HG02763 (cell line): ENCODE measurements at regions not wholly inside any gene's neighbourhood (a gene's known extent, or its start where the extent isn't known, plus 50 kb on each side); places are given as distances from the start of the nearest gene placed in this dataset.

ENCODE experiments used
- ATAC-seq: cut with Tn5 transposase; IDR thresholded peaks from one replicate; pipeline ENCODE4 v1.9.1; 2021; ENCODE audit warnings: mild to moderate bottlenecking, moderate library complexity; ENCODE audit not compliant: unreplicated experiment

DNA sequence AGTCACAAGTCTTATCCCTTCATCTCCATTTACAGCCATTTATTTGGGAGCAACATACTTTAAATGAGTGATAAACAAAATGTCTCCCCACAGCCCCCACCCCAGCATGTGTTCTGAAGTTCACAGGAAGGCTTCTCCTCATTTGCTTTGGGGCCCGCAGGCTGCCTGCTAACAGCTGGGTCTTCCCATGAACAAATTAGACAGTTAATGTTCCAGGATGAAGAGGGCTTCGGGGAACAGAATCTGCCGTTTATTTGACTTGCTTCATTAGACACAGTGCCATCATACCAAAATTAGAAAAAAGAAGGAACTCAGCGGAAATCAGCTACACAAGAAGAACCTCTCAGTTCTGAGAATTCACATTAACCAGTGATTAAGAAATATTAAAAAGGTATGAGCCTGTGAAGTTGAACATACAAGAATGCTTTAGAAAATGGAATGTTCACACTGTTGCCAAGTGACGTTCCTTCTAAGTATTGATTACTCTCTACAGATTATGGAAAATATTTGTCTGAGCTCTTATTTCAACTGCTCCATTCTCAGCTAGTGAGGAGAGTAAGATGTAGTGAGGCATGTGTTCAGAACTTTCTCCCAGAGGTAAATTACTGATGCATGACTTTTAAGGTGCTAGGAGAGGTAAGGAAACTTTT, 107.5 kb upstream of the THBS1 start:
- ATAC-seq = no peak

DNA sequence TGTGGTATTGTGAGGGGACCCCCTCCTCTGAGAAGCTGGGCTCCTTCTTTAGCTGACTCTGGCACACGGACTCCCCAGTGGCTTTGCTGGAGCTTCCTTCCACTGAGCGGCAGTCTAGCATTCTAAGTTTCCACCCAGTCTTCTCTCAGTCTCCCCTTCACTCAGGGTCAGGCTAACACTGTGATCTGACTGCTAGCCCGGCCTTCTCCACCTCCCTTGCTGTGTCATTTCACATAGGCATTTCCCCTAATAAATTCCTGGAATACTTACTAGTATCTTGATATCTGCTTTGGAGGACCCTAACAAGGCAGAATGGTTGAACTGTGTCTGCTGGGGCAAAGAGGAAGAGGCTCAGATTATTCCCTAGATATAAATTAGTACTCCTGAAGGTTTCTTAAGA, 106.2 kb upstream of the THBS1 start:
- no peak for ATAC-seq

DNA sequence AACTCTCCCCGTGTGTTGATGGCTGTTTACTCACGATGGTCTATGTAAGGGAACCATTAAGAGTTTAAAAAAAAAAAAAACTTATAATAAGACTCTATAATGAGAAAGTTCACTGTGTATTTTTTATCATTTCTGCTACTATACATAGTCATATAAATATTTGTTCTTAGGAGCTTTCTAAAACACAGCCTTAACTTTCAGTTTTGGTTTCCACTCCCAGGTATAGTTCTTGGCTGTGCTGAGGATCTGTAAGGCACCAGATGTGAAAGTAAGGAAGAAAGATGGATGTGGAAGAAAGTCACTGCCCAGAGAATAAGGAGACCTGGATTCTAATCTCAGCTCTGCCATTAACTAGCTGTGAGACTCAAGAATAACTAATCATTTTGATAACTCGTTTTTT, 101.9 kb upstream of the THBS1 start:
- ATAC-seq = no peak

DNA sequence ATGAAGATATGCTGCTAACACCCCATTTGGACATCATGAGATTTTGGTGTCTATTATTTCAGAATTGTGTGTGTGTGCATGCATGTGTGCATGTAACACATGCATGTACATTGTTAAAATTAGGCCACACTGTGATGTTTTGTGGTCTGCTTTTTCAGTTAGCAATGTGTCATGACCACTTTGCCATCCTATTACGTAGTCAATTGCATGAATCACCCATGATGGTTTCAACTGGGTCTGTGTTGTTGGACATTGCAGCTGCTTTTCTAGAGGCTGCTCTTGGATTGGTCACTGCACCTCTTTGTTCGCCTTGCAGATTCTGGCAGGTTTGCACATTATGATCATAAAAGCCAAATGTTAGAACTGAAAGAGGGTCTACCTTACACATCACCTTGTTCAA, 101.0 kb upstream of the THBS1 start:
- no peak for ATAC-seq

DNA sequence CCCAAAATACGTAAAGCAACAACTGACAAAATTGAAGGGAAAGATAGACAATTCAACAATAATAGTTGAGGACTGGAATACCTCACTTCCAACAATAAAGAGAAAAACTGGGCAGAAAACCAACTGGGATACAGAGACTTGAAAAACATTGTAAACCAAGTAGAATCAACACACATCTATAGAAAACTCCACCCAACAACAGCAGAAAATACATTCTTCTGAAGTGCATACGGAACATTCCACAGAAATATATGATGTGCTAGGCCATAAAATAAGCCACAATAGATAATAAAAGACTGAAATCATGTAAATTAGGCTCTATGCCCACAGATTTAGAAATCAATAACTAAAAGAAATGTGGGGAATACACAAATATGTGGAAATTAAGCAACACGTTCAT, 98.4 kb upstream of the THBS1 start:
- ATAC-seq = no peak

DNA sequence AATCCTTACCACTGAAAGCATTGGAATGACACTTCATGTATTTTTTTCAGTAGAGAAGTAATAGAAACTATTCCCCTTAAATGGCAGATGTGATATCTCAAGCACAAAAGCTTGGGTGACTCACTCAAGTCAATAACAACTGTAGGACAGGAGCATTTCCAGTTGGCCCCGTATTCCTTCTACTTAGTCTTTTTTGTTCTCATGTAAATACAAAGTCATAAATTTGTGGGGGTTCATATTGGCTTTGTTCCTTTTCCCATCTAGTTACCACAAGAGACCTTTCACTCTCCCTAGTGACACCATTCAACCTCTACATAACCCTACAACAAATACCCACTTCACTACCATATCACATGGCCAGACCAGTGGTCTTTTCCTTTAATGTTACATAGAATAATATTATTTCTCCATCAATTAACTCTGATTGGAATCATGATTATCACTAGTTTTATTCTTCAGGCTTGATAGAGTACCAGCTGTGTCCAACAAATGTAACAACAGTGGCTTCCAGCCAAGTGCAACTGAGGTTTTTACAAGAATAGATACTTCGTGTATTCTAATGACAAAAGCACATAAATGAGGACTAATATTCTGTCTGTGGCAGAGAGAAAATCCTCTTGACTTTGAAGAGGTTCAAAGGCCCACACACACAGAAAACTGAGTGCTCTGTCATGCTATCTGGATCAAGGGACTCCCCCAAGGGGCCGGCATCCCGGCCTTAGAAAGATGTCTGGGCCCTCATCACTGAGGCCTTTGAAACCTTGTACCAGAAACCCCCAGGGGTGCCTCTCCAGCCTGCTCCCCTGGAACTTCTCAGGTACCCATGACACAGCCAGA, 94.0 kb upstream of the THBS1 start:
- ATAC-seq = no peak

DNA sequence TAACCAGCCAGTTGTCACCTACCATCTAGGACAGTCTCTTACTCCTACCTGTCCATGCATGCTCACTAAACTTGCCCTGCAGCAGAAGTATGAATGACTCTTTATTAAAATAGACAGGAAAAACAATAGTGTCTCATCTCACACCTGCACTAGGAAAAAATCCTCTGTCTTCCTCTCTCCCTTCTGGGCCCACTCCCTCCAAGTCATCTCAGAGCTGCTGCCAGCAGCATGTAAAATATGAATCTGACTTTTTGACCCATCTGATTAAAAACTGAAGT, 93.5 kb upstream of the THBS1 start:
- ATAC-seq = no peak

DNA sequence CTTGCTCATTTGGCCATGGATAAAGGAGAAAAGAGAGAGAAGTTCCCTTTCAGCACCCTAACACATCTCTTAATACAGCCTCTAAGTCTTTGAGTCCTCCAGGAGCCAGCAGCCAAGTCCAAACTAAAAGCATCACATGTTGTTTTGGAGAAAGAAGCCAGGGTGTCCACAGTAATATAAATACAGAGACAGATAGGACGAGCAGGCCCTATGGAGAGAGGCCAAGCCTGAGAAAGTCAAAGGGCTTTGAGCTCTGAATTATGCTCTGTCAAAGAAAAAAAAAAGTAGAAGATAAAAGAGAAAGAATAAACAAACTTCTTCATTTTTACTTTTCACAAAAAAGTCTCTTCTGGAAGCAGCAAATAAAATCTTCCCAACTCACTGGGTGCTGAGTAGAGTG, 92.4 kb upstream of the THBS1 start:
- ATAC-seq = no peak

DNA sequence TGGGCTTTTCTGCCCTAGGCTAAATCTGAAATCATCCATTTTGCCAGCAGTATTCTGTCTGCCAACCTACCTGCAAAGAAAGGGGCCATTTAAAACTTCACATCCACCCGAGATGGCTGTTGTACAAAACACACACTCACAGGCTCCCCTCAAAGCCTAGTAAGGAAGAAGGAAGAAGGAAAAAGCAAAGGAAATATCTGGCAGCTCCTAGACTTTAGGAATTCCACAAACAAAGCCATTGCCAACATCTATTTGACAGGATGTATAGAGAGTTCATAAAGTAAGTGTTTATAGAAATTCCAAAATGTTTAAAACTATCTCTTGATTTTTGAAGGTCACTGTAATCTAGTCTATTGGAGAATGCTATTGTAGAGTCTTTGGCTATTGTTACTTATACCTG, 91.9 kb upstream of the THBS1 start:
- ATAC-seq = no peak

DNA sequence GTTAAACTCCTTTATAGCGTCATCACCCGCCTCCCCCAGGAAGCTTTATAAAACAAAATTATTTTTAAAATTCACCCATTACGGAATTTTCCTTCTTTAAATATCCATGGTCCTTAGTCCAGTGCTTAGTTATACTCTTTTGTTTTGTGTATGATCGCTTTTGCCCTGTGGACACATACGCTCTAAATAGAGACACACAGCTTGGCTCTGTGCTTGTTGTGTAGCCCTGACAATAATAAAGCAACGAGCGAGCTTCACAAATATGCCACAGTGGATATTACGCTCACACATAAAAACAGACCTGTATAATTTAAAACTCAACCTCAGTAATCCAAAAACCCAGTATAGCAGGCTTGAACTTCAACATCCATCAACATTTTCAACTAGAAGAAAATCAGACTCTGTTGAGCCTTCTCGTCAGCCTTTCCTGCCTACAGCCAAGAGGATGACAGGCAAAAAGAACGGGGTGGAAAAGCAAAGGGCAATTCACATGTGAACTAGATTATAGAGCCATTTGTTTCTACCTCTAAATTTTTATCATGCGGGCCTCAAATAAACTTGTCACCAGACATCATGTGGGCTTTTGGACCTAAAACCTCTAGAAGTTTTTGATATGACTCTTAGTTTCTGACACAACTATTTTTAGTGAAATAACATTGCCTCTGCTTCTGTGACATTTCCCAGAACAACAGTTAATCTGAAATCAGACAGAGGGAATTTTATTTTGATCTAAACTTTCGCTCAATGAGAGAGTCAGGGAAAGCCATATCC, 89.6 kb upstream of the THBS1 start:
- ATAC-seq = no peak

DNA sequence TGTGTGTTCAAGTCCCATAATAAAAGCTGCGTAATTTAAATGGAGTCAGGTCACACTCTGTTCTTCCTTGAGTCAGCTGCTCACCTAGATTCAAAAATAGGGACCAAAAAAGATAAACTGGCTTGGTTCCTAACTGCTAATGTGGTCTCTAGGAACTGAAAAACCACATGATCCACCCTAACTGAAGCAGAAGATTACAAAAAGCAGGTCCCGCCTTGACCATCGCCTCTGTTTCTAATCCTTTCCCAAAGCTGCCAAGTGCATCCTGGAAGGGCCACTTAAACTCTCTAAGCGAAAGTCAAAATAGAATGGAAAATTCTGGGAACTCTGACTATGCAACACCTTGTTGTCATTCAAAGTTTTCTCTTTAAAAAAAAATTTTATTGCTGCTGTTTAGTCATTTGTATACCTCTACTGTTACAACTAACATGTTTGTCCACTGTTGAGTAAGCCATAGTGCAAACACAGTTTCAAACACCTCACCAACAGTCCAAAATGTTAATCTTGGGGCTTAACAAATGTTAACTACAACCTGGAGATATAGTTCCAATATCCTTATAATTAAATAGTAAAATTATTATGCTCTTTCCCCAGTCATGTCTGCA, 88.9 kb upstream of the THBS1 start:
- no peak for ATAC-seq

DNA sequence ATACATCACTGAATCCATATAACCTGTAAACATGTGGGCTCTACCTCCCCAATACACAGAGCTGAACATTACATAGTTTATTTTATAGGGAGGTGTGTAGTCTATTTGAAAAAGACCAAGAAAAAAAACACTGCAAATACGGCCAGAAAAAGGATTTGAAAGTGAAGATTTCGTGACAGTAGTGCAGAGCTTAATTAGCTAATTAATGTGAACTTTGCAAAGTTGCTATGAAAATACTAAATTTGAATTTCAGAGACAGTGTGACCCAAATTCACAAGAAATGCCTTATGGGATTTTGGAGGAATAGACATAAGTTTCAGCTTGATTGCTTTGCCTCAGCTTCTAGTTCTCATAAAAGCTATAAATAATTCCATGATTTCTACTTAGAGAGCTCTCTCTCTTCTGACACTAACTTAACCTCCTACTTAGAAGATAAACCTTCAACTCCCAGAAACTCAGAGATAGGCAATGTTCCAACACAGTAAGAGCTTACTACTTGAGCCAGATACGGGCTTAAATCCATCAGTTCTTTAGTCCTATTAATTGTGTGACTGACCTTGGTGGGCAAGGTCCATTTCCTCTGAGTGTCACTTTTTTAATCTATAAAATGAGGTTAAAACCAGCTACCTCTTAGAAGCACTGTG, 87.3 kb upstream of the THBS1 start:
- ATAC-seq = no peak

DNA sequence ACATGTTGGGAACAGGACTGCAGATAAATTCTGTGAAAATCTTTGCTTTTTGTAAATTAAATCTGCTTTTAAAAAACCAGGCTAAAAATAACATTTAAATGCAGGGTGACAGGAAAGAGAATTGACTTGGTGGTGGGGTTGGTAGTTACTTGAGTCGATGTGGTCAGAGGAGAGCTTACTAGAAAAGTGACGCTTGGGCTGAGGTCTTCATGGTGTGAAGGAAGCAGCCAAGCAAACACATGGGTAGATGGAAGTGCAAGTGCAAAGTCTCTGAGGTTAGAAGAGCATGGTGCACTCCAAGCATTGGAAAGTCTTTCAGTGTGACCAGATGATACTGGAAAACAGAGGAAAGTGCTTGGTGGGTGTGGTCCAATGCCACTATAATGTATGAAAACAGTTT, 86.4 kb upstream of the THBS1 start:
- no peak for ATAC-seq

DNA sequence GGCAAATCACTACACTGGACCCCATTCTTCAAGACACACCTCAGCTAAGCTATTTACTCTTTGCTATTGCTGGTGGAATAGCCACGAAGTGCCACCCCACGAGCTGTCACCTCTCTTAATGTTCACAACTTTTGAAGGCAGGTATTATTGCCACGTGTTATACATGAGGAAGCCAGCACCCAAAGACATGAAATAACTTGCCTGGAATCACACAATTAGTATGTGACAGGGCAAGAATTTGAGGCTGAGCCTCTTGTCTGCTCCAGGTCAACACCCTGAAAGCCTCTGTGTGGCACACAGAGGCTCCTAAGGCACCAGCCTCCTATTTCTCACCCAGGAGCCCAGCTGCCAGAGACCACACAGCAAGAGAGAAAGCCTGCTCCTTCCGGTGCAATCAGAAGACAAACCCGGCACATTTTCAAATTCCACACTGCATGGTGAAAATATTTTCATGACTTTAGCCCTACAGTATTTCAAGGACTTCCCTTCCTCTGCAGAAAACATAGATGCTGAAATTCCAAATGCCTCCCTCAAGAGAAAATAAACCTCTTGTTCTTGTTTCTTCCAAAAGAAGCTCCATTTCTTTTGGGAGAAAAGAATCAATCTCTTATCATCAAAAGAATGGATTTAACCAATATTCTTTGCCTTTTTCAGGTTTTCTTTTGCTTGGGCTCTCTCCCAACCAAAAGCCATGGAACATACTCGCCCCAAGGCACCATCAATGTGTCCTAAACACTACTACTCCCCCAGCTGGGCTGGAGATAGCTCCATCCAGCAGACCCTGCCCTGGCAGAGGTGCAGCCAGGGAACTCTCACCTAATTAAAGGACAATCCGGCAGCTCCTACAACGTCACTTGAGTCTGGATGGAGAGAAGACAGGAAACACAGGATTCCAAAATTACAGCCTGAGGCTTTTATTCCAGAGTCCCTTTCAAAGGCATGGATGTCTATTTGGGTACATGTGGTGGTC, 84.7 kb upstream of the THBS1 start:
- ATAC-seq = no peak

DNA sequence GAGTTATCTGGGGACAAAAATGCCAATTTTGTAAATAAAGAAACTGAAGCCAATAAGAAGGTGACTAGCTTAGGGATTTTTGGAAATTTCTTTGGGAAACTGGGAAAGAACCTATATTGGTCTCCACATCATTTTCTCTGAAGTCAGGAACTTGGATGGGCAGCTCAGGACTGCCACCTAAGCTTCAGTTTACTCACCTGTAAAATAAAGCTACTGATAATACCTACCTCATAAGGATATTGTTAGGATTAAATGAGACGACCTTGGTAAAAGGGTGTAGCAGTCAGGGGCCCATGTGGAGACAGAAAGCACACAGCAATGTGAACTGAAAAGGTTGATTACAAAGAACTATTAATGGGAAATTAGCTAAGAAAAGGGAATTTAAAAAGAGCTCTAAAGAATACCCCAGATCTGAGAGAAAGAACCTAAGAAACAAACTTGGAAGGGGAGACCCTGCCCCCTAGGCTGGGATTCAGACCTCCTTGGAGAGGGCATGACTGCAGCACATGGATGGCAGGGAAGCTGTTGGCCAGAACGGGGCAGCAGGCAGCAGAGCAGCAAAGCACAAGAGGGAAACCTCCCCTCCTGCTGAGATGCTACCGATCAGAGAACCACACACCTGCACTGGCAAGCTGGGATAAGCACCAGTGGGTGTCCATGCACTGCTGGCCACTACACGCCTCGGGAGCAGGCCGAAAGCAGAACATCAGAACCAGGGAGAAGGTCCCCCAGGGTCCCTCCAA, 83.7 kb upstream of the THBS1 start:
- no peak for ATAC-seq

DNA sequence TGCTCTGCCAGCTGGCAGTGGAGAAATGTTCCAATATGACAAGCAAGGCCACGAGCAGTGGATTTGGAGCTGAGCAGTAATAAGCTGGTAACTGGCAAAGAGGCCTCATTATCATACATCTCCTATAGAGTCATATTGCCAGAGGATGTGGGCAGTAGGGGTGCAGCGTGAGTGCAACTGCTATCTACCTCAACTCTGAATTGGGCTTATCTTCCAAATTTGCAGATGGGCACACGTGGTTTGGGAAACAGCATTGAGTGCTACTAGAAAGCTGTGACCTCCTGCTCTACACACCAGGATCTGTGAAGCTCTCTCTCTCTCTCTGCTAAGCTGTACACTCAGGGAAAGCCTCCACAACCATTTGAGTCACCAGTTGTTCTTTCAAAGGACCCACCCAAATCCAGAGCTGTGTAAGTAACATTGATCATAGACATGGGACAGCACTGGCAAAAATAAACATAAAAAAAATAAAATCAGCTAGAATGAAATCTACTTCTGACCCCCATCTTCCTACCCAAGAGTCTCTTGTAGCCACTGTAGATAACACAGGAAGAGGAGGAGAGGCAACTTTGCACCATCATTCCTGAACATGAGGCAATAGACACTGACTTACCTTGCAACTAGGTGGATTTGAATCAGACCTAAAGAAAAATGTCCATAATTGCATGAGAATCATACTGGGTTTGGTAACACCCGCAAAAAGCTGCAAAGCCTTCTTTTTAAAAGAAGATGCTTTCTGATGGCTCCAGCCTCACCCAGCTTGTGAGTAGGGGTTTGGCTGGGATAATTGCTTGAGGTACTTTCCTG, 82.9 kb upstream of the THBS1 start:
- no peak for ATAC-seq

DNA sequence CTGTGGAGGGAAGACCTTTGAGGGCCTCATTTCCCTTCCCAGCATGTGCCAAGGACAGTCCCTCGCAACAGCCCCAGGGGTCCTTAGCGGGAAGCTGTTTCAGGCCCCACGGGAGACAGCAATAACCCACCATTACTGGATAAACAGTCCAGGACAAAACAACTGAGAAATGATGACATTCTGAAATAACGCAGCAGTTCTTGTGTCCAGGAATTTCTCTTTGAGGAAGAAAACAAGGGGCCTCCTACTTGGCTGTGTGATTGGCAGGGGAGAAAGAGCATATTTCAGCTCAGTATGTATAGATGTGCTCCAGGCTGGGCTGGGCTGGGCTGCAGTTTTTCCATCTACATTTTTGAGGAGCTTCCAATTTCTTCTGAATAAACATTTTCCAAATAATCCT, 82.2 kb upstream of the THBS1 start:
- no peak for ATAC-seq

DNA sequence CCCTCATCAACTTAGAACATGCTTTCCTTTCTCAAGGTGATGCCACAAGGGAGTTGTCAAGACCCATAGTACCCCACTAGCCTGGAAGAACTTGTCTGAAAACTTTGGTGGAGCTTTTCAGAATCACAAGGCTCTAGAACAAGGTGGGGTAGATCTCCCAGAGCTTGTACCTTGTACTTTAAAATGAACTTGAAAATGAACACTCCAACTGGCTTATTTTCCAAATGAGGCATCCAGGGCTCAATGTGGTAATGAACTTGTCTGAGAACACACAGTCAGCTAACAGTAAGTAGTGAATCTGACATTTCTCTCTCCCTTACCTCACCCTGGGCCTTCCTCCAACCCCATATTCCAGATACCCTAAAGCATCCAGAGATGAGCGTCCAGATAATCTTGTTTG, 81.8 kb upstream of the THBS1 start:
- no peak for ATAC-seq

DNA sequence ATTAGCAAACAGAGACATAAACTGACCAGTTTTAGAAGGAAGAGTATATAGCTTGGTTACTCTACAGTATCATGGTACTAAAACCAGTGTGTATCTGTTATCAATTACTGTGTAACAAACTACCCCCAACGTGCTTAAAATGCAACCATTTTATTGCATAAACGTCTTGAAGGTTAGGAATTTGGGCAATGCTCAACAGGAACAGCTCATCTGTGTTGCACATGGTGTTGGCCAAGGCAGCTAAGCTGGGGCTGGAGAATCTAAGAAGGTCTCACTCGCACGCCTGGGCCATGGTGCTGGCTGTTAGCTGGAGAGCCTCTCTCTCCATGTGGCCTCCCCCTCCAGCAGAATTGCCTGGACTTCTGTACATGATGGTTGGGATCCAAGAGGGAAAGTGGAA, 81.2 kb upstream of the THBS1 start:
- no peak for ATAC-seq
